ENCODE measurements at regions not wholly inside any gene's neighbourhood (a gene's known extent, or its start where the extent isn't known, plus 50 kb on each side); places are given as distances from the start of the nearest gene placed in this dataset.

- Histone ChIP-seq H3K4me3 (replicated peaks in 1 of 2; ENCODE audit: low read depth in 1 of 2, low read length in 2 of 2) (no peak overlapping the region), H3K79me2 (ENCODE audit: insufficient read depth, low read length) (no peaks in the 10 kb centered on the region), H4K20me1 (ENCODE audit: insufficient read depth) (no peaks in the 10 kb centered on the region), H2AFZ (ENCODE audit: low read depth, low read length, poor library complexity, severe bottlenecking) (no peak overlapping the region), H3K9me3 (ENCODE audit: control insufficient read depth in 1 of 2, insufficient read depth in 1 of 2, low read depth in 1 of 2, low read length in 2 of 2) (no peaks in the 10 kb centered on the region), H3K4me2 (ENCODE audit: low read length) (no peak overlapping the region), H3K36me3 (ENCODE audit: control insufficient read depth in 1 of 2, insufficient read depth in 2 of 2, low read length in 2 of 2) (no peaks in the 10 kb centered on the region), H3K27me3 (ENCODE audit: insufficient read depth, low read length) (no peaks in the 10 kb centered on the region), H3K9me2 (ENCODE audit: insufficient read depth) (no peaks in the 10 kb centered on the region), H3K9ac (ENCODE audit: low read length) (no peak overlapping the region), H3K27ac (ENCODE audit: low read depth, low read length) (no peak overlapping the region), H3K4me1 (ENCODE audit: control insufficient read depth in 1 of 2, insufficient read depth in 2 of 2, low read length in 2 of 2) (no peaks in the 10 kb centered on the region)
- POLR2A ChIA-PET = interaction anchor here (0.6 kb wide), 1 partner anchor 52 kb away, joined by 3 read pairs; no protein-coding TSS in a partner anchor
- DNase-seq (ENCODE audit: low read depth, low spot score) = no peak
- CTCF ChIA-PET = no interaction called here
- RAD21 ChIA-PET (ENCODE audit: low non-redundant PET in 1 of 2, low total read pairs in 2 of 2, uncharacterized antibody in 2 of 2, unreplicated experiment in 2 of 2) = no interaction called here
- TF ChIP-seq CEBPB (IDR thresholded peaks at IDR 0.05; ENCODE audit: low read depth) = no peak
- TF ChIP-seq RAD21 (IDR thresholded peaks at IDR 0.05; ENCODE audit: low read depth) = no peak
- intact Hi-C loops (cut with micrococcal nuclease) = no loop called here
- no TSS peak for BruUV-seq (replicated peaks)
- no peak for ATAC-seq
Measured at GRCh38 chr1:78367700-78368099, 123.1 kb upstream of the PTGFR start.

GRCh38 chr1:78369546-78369945 lies 121.2 kb upstream of the PTGFR start:
- ChIA-PET POLR2A (no interaction called here), RAD21 (ENCODE audit: low non-redundant PET in 1 of 2, low total read pairs in 2 of 2, uncharacterized antibody in 2 of 2, unreplicated experiment in 2 of 2) (no interaction called here), CTCF (no interaction called here)
- intact Hi-C loops (cut with micrococcal nuclease) = no loop called here
- Histone ChIP-seq H3K4me2 (ENCODE audit: low read length) (no peak overlapping the region), H3K27me3 (ENCODE audit: insufficient read depth, low read length) (no peaks in the 10 kb centered on the region), H2AFZ (ENCODE audit: low read depth, low read length, poor library complexity, severe bottlenecking) (no peak overlapping the region), H3K9me3 (ENCODE audit: control insufficient read depth in 1 of 2, insufficient read depth in 1 of 2, low read depth in 1 of 2, low read length in 2 of 2) (no peaks in the 10 kb centered on the region), H3K4me3 (replicated peaks in 1 of 2; ENCODE audit: low read depth in 1 of 2, low read length in 2 of 2) (no peak overlapping the region), H4K20me1 (ENCODE audit: insufficient read depth) (no peaks in the 10 kb centered on the region), H3K4me1 (ENCODE audit: control insufficient read depth in 1 of 2, insufficient read depth in 2 of 2, low read length in 2 of 2) (no peaks in the 10 kb centered on the region), H3K9ac (ENCODE audit: low read length) (no peak overlapping the region), H3K27ac (ENCODE audit: low read depth, low read length) (no peak overlapping the region), H3K36me3 (ENCODE audit: control insufficient read depth in 1 of 2, insufficient read depth in 2 of 2, low read length in 2 of 2) (no peaks in the 10 kb centered on the region), H3K79me2 (ENCODE audit: insufficient read depth, low read length) (no peaks in the 10 kb centered on the region), H3K9me2 (ENCODE audit: insufficient read depth) (no peaks in the 10 kb centered on the region)
- TF ChIP-seq CTCF (IDR thresholded peaks at IDR 0.05 in 2 of 3, conservative IDR thresholded peaks at IDR 0.05 in 1 of 3; ENCODE audit: borderline replicate concordance in 1 of 3, insufficient read depth in 1 of 3, low read depth in 2 of 3, low read length in 2 of 3) (no peak), TCF7L2 (IDR thresholded peaks at IDR 0.05; ENCODE audit: borderline replicate concordance, extremely low read depth, insufficient read depth, insufficient read length) (no peak), ELF1 (IDR thresholded peaks at IDR 0.05; ENCODE audit: borderline replicate concordance, low read depth) (no peak), SIN3A (IDR thresholded peaks at IDR 0.05; ENCODE audit: low read depth) (no peak), REST (IDR thresholded peaks at IDR 0.05; ENCODE audit: low read depth) (no peak), SP1 (IDR thresholded peaks at IDR 0.05; ENCODE audit: low read depth) (no peak), CEBPB (IDR thresholded peaks at IDR 0.05; ENCODE audit: low read depth) (no peak), ATF3 (IDR thresholded peaks at IDR 0.05) (no peak), CBX3 (IDR thresholded peaks at IDR 0.05; ENCODE audit: low read depth) (no peak), JUND (IDR thresholded peaks at IDR 0.05) (no peak), ZNF274 (IDR thresholded peaks at IDR 0.05; ENCODE audit: low read depth, low read length) (no peak), SRF (IDR thresholded peaks at IDR 0.05; ENCODE audit: low read depth) (no peak), EZH2 (IDR thresholded peaks at IDR 0.05) (no peak), RAD21 (IDR thresholded peaks at IDR 0.05; ENCODE audit: low read depth) (no peak), EZH2phosphoT487 (IDR thresholded peaks at IDR 0.05; ENCODE audit: borderline replicate concordance) (no peak), MAX (IDR thresholded peaks at IDR 0.05) (no peak)
- no peak for DNase-seq (ENCODE audit: low read depth, low spot score)
- no peak for ATAC-seq
- BruUV-seq (replicated peaks) = no TSS peak

All from HCT116 (cell line).